Dermis blood vessel endothelial cell (primary cell): ENCODE measurements at regions not wholly inside any gene's neighbourhood (a gene's known extent, or its start where the extent isn't known, plus 50 kb on each side); places are given as distances from the start of the nearest gene placed in this dataset.
"Not testable (repeated sequence)": the region's sequence is repeated elsewhere in the genome, so short reads cannot be mapped to it uniquely, and the experiment has no call there.

Experiments used
- DNase-seq: peaks from one replicate; pipeline ENCODE4 v3.0.0; 2010

GRCh38 chr5:23727271-23727670 is 219.9 kb downstream of the PRDM9 start:
- no peak for DNase-seq

GRCh38 chr5:23730023-23730422 is 222.6 kb downstream of the PRDM9 start:
- no peak for DNase-seq

DNA sequence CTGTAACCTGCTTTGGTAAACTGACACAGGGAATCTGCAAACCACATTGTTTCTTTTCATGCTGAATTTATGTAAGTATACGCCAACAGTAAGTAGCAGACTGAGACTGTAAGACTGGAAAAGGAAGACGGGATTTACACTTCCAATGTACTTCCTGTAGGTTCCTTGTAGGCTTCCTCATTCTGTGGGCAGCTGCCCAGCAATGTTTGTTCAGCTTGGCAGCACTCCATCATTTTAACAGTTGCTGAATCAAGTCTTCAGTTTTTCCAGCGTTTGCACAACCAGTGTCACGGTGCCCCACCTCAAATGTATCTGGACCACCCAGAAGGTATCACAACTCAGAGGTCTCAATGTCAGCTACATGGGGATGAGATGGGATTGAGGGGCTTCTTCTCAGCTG is 232.6 kb downstream of the PRDM9 start:
- DNase-seq, result no peak

- no peak for DNase-seq
Observed at GRCh38 chr5:23742701-23743100, 235.3 kb downstream of the PRDM9 start.

DNA sequence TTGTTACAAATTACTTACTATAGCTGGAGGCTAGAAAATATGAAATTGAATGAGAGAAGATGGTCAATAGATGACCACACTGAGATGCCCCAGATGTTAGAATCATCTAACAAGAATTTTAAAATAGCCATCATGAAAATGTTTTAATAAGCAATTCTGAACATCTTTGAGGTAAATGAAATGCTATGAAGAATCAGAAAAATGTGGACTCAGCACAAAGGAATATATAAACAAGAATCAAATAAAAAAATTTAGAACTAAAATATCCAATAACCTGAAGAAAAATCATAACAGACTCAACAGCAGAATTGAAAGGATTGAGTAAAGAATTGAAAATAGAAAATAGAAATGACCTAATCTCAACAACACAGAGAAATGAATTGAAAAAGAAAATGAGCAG is 248.5 kb downstream of the PRDM9 start:
- no peak for DNase-seq

DNA sequence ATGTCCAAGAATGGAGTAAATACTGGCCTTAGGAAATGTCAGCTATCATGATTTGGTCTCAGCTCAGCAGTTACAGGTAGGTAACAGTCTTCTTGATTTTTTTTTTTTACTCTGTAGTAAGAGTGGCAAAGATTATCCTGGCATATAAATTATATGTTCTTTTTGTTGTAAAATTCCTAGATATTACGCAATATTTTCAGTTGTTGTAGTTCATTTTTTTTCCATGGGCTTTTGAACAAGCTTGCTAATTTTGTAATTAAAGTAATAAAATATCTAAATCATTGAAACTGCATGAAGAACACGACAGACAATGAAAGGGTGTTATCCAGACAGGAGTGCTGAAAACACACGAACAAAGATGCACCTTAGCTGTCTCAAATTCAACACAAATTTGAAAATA is 249.4 kb downstream of the PRDM9 start:
- DNase-seq, result no peak

GRCh38 chr5:23763170-23763569 is 255.8 kb downstream of the PRDM9 start:
- DNase-seq, result no peak

DNA sequence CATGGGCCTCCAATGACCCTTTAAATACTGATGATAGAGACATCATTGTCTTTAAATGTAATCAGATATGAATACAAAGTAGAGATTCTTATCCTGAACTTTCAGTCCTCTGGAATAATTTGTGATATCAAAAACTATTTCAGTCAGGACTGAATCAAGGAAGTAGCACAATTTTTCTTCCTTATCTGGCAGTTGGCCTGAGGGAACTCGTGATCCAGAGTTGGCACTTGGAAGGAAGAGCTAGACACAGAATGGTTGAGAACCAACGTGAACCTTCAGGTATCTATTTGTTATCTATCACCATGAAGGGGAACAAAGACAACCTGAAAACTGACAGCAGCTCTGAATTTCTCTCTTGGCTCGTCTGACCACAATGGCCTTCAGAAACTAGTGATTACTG is 269.3 kb downstream of the PRDM9 start:
- no peak for DNase-seq

- not testable (repeated sequence) for DNase-seq
Observed at GRCh38 chr5:23800307-23800706, 292.9 kb downstream of the PRDM9 start.

DNA sequence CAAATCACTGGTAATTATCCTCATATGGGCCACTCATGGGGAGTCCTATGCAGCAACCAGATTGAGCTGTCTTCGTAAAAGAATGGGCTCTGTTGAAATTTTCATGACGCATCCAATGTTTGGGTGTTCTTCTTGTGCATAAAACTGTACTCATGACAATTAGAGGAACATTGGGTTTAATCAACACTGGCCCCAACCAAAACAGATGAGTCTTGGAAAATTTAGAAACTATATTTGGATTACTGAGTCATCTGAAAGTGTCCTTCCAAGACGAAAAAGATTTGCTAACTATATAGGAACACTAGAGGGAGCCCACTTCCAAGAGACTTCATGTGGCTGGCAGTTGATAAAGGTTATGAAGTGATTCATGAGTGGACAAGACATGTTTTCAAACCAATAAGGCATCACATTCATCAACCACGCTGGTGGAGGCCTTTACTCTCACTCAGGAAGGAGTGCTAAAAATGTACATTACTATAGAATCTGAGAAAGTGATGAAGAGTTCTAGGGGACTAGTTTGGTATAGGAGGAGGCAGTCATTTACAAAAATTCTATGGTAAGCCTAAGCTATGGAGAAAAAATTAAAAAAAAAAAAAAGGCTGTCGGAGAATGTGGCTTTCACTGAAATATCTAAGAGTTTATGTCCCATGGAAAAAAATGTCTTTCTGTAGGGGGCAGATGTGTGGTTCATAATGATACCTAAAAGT is 313.5 kb downstream of the PRDM9 start:
- DNase-seq, result no peak

DNA sequence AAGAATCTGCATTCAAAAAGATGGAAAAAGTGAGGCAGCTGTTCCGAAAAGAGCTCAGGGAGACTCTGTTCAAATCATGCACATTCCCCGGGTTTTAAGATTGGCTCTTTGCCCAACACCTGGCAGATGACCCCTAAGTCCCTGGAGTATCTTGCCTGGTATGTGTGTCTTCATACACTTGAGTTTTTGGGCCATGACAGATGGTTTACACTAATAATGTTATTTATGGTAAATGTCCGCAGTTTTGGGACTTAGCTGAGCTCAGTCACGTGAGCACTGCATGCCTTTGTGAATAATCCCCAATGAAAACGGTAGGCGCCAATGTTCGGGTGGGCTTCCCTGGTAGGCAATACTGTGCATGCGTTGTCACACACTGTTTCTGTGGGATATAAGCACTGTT is 316.1 kb downstream of the PRDM9 start:
- DNase-seq, result no peak

- DNase-seq, result no peak
Observed at GRCh38 chr5:23825196-23825595, 317.8 kb downstream of the PRDM9 start.

- no peak for DNase-seq
Observed at GRCh38 chr5:23840083-23840482, 332.7 kb downstream of the PRDM9 start.

DNA sequence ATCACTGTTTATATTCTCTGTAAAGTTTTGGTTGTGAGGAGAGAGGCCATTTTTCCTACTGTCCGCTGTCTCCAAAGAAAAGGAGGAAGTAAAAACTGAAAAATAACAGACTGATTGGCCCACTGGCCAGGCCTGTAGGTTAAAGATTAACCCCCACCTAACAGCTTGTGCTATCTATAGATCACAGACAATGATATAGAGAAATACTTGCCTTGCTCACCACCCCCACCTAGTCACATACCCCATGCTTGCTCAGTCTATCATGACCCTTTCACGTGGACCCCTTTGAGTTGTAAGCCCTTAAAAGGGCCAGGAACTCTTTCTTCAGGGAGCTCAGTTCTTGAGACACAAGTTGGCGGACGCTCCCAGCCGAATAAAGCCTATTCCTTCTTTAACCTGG is 357.4 kb downstream of the PRDM9 start:
- no peak for DNase-seq

GRCh38 chr5:23877847-23878246 is 370.4 kb downstream of the PRDM9 start:
- DNase-seq, result no peak

GRCh38 chr5:23884405-23885031 is 377.1 kb downstream of the PRDM9 start:
- no peak for DNase-seq

DNA sequence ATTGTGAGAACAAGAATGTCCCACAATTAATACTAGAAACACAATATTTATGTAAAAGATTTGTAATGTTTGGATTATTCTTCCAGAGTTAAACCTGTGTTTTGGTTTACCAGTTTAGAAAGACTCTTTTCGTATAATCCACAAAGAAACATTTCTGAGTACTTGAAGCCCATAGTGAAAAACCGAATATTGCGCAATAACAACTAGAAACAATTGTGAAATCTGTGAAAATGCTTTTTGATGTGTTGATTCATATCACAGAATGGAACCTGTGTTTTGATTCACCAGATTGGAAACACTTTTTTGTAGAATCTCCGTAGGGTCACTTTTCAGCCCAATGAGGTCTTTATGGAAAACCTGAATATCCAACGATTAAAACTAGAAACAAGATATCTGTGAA is 386.2 kb downstream of the PRDM9 start:
- no peak for DNase-seq

- DNase-seq, result no peak
Observed at GRCh38 chr5:23895614-23896013, 388.2 kb downstream of the PRDM9 start.

GRCh38 chr5:23930985-23931384 is 423.6 kb downstream of the PRDM9 start:
- no peak for DNase-seq

DNA sequence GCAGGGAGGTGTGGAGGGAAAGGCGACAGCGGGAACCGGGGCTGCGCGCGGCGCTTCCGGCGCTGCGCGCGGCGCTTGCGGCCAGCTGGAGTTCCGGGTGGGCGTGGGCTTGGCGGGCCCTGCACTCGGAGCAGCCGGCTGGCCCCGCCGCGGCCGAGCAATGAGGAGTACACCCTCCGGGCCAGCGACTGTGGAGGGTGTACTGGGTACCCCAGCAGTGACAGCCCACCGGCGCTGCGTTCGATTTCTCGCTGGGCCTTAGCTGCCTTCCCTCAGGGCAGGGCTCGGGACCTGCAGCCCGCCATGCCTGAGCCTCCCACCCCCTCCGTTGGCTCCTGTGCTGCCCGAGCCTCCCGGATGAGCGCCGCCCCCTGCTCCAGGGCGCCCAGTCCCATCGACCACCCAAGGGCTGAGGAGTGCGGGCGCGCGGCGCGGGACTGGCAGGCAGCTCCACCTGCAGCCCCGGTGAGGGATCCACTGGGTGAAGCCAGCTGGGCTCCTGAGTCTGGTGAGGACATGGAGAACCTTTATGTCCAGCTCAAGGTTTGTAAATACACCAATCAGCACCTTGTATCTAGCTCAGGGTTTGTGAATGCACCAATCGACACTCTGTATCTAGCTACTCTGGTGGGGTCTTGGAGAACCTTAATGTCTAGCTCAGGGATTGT is 444.0 kb downstream of the PRDM9 start:
- DNase-seq, result not testable (repeated sequence)

DNA sequence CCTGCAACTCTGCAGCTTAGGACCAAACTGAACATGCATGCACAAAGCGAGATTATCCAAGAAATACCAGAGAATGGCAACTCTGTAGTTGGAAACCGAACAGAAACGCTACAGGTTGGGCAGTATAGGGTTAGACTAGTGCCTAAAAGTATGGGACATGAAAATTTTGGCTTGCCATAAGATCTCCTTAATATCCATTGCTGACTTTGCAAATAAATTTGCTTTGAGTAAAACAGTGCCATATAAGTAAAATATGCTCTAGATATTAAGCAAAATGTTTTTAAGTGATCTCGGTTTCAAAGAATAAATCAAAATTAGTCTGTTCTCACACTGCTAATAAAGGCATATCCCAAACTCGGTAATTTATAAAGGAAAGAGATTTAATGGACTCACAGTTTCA is 456.0 kb downstream of the PRDM9 start:
- no peak for DNase-seq

- no peak for DNase-seq
Observed at GRCh38 chr5:23977365-23977764, 470.0 kb downstream of the PRDM9 start.

- DNase-seq, result no peak
Observed at GRCh38 chr5:23977997-23978396, 470.6 kb downstream of the PRDM9 start.

DNA sequence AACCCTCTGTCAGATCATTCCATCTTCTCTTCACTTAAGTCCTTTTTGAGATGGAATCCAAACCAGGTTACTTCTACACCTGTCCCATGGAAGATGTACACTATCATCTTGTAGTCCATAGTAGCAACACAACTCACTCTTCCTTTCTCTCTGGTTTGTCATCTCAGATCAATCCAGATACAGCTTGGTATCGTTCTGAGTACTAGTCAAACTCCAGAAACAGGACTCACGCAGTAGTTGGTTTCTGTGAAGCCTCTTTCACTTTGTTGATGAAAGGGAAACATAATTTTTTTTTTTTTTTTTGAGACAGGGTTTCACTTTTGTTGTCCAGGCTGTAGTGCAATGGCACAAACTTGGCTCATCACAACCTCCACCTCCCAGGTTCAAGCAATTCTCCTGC is 484.0 kb downstream of the PRDM9 start:
- DNase-seq, result no peak
